GM21786 (cell line): ENCODE measurements at regions not wholly inside any gene's neighbourhood (a gene's known extent, or its start where the extent isn't known, plus 50 kb on each side); places are given as distances from the start of the nearest gene placed in this dataset.
A peak's percentile ranks its signal among the peaks of the same experiment; 100 is the strongest.
"Not testable (repeated sequence)": the region's sequence is repeated elsewhere in the genome, so short reads cannot be mapped to it uniquely, and the experiment has no call there.

ENCODE experiments used
- ATAC-seq: cut with Tn5 transposase; IDR thresholded peaks from one replicate; pipeline ENCODE4 v1.9.1; 2021; ENCODE audit not compliant: unreplicated experiment

DNA sequence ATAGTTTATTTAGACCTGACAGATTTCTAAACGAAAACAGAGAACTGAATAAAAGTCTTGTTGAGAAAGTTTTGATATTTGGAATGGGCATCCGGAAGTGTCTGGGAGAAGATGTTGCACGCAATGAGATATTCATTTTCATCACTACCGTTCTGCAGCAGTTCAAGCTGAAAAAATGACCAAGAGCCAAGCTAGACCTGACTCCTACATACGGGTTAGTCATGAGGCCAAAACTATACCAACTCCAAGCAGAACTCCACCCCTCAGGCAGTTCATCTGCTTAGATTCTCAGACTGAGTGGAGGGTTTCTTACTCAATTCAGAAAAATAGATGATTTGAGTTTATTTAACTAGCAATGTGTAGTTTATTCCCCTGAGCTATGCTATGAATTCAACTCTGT lies 95.4 kb upstream of the ANXA1 start:
- no peak for ATAC-seq

DNA sequence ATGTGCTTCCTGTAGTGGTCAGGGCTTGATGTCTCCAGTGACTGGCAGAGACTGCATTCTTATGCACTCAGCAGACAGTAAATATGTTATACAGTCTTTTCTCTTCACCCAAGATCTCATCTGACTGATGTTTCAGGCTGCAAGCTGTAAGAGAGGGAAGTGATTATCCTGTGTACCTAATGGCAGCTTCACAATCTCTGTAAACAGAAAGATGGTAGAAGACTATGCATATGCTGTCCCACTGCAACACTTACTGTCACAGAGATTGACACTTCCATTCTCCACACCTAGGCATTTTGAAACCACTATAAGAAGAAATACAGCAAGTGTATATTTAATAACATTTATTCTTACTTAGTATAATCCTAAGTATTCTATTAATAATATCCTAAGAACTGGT lies 97.6 kb upstream of the ANXA1 start:
- ATAC-seq, result no peak

DNA sequence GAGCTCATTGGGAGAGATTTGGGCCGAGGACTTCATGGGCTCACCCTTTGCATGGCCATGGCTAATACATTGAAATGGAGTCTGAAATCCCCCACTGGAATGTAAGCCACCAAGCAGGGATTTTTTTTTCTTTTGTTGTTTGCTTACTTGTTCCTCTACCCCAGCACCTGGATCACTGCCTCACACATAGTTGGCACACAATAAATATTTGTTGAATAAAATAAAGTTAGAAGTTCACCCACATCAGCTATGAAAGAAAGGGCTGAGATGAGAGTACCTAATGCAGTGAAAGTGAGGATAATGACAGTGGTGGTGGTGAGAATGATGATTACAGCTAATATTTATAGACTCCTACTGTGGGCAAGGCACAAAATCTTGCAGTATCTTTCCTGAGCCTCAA lies 98.1 kb upstream of the ANXA1 start:
- no peak for ATAC-seq

DNA sequence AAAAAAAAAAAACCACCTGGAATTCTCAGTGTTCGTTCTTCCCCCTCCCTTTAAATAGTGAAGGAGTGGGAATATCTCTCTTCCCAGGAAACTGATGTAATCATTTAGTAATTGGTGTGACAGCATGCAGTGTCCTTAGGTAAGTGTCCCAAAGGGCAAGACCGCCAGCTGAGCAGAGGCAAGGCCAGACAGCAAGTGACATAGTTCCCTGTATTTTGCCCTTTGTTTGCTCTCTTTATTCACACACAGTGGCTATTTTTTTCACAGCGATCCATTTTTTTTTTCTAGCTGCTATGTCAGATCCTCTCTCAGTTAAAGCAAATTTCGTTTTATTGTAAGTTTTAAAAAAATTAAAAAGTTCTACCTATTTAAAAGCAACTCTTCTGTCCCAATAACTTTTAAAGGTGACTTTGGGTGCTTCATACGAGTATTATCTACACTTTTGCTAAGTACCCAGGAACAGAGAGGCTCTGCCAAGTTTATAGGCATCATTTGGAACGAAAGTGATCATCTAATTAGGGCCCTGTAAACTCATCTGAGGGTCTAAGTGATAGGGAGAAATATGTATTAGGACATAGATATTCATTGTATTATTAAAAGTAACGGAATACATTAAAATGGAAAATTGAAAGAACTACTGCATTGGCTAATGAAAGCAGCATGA lies 98.2 kb upstream of the ALDH1A1 start:
- no peak for ATAC-seq

DNA sequence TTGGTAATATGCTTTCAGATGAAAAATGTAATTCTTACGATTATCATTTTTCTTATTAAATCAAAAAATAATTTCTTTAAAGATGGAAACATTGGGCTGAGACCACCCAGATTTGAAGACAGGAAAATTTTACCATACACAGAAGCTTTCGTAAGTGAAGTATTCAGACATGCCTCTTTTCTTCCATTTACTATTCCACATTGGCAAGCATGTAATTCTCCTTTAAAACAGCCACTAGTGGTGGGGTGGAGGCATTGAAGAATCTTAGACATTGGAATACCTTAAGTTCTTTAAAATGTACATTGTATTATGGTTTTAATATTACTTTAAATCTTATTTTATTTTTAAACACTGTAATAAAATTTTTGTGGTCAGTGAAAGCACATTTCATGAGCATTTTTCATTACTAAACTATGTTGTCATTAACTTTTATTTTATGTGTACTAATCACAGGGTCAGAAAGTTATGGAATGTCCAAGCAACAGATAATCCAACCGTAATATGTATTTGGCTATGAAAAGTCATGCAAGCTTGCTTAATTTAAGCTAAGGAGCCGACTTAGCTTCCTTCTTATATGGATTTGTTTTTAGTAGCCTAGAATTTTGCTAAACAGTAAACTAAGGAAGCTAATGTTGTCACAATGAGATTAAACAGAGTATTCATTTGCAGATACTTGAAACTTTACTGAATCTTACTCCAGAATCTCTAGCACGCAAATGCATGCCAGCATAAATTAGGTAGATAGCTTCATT lies 97.4 kb upstream of the ALDH1A1 start:
- ATAC-seq, result no peak

DNA sequence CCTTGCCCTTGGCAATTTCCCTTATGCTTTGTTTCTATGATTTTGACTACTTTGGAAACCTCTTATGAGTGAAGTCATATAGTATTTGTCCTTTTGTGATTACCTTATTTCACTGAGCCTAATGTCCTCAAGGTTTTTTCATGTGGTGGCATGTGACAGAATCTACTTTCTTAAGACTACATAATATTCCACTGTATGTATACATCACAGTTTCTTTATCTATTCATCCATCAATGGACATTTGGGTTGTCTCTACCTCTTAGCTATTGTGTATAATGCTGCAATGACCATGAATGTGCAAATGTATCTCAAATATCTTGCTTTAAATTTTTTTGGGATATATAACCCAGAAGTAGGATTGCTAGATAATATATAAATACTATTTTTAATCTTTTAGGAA lies 96.4 kb upstream of the ALDH1A1 start:
- ATAC-seq, result no peak

DNA sequence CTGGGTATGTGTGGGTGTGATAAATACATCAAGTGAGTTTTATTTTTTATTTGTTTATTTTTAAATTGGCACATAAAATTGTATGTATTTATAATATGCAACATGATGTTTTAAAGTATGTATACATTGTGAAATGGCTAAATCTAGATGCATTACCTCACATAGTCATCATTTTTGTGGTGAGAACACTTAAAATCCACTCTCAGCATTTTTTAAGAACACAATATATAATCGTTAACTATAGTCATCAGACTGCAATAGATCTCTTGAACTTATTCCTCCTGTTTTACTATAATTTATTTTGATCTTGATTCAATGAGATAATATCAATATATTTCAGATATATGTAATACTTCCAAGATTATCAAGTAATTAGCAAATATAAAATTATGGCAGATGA lies 93.9 kb upstream of the ALDH1A1 start:
- no peak for ATAC-seq

DNA sequence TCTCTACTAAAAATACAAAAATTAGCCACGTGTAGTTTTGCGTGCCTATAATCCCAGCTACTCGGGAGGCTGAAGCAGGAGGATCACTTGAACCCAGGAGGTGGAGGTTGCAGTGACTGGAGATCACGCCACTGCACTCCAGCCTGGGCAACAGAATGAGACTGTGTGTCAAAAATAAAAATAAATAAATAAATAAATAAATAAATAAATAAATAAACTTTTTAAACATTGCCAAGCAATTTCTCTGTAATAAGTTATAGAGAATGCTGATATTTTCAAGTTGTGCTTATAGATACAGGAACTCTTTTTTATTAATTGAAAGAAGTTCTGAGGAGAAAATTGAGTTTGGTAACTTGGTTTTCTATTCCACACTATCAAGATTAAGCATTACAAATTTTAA lies 91.9 kb upstream of the ALDH1A1 start:
- not testable (repeated sequence) for ATAC-seq

DNA sequence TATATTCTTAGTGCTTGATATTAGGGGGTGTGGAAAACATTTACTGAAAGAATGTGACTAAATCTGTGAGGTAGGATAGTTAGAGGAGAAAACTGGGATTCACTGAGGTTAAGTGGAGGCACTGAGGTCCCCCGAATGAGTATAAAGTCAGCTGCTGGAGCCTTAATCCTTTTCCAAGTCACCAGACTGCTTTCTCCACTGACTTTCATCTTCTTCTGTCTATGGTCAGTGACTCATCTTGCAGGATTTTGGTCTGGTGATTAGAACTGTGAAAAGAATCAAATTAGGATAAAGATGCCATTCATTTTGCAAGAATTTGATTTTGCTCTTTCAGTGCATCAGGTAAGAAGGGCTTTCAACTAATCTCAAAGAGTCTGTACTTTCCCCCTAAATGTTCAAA lies 89.3 kb upstream of the ALDH1A1 start:
- no peak for ATAC-seq

DNA sequence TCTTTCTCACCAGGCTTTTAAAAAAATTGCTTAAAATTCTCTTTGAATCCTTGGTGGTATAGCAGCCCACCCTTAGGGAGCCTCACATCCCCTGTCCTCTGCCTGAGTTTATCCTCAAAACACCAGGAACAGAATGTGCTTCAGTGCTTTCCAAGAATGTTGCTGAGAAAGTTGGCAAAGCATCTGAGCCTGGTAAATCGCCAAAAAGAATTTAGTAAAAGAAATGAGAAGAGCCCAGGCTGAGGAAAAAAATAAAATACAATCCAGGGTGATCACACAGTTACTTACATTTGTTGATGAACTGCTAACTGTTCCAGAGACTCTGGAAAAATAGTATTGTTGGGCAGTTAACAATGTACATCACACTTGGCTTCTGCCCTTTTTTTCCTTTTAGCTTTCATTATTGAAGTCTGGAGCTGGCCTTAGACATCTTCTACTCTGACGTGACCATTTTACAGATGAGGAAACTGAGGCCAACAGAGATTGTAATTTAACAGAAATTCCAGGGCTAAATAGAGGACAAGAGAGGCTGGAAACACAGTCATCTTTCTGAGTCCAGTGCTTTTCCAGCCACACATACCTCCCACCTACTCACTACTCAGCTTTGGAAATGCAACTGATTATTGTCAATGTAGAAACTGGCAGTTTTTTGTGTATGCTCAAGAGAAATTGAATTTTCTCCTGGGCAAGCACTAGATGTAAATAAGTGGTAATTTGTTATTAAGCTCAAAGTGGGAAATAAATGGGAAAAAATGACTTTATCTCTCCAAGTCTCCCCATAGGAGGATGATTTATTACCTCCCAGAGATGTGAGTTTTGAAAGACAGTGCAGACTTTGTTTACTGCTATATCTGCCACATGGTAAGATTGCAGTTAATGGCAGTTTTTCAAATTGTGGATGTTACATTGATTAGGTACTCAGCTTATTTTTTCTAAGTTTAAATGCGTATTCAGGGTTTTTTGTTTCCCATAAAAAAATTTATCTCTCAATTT lies 86.7 kb upstream of the ALDH1A1 start:
- no peak for ATAC-seq

DNA sequence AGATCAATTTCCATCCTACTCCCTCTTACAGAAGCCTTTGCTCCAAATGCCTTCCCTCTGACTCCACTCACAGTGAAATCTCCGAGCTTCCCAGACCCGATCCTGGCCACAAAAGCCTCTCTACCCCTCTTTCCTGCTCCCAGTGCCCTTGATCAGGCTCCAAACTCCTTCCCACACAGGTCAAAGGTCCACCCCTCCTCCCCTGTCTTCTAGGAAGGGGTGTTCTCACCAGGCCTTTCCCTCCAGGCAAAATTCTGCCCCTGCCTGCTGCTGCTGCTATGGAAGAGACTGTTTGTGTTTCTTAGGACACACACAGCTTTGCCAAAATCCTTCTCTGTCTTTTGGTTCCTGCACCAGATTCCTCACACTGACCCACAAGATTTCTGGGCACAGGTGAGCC lies 85.8 kb upstream of the ALDH1A1 start:
- ATAC-seq, result no peak

DNA sequence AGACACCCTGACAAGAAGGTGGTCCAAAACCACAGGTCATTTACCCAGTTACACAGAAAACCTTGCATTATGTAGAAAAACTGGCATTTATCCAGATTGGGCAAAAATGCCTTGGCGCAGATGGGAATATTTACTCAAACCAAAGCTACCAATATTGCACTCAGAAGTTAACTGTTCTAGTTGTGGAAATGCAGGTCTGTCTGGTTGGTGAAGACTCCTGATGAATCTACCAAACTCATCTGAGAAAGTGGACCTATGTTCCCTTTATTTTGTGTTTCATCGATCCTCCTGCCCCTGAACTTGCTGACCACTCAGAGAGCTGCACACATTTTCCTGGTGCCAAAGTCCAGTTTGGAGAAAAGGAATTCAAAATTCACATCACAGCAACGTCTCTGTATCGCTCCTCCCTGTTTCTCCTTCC lies 85.2 kb upstream of the ALDH1A1 start:
- no peak for ATAC-seq

DNA sequence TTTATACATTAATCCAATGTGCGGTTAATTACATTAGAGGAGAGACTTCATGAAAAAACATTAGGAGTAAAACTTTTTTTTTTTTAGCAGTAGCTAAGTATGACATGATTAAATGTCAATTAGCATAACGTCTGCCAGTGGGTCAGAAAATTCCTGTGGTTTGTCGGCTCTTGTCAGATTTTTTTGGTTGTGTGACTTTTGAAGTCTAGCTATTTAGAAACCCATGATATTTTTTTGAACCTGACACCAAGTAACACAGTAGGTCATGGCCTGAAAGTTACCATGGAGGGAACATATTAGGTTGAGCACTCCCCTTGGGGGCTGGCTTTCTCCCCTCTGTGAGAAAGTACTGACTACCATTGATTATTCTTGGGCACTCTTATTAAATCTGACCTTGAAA lies 84.8 kb upstream of the ALDH1A1 start:
- no peak for ATAC-seq

DNA sequence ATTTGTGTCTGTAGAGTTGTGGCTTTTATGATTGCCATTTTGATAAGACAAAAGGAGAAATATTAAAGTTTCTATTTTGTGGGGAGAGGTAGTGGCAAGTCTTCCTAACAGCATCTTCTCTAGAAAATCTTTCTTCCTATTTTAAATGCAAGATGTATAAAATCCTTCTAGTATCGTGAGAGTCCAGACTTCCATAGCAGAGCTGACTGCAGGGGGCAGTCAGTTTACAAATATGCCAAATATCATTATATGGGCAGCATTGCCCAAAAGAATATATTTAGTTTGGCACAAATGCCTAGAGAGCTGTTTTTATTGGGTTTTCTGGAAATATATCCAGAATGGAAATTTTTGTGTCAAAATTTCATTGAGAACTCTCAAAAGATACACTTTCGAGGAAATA lies 82.1 kb upstream of the ALDH1A1 start:
- ATAC-seq, result no peak

DNA sequence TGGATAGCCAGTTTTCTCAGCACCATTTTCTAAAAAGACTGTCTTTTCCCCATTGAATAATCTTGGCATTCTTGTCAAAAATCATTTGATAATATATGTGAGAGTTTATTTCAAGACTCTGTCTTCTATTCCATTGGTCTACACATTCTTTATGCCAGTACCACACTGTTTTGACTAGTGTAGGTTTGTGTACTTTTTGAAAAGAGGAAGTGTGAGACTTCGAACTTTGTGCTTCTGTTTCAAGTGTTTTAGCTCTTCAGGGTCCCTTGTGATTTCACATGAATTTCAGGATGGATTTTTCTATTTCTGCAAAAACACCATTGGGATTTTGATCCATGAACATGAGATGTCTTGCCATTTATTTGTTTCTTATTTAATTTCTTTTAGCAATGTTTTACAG lies 78.5 kb upstream of the ALDH1A1 start:
- no peak for ATAC-seq

DNA sequence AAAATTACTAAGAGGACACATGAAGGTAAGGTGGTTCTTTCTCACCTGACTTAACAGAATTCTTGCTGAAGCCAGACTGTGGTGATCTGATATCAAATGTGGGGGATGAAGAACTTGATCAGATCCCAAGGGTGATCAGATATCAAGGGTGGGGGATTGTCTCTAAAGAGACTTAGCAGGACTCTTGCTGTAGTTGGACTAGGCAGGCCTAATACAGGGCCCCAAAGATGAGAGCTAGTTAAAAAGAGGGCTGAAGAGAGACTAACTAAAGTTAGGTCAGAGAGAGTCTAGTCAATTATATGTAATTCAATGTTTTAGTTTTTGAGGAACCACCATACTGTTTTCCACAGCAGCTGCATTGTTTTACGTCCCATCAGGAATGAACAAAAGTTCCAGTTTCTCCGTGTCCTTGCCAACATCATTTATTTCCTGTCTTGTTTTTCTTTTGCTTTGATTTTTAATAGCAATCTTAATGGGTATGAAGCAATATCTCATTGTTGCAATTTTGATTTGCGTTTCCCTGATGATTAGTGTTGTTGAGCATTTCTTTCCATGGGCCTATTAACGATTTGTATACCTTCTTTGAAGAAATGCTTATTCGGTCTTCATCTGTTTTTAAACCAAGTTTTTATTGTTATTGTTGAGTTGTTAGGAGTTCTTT lies 77.6 kb upstream of the ALDH1A1 start:
- no peak for ATAC-seq

DNA sequence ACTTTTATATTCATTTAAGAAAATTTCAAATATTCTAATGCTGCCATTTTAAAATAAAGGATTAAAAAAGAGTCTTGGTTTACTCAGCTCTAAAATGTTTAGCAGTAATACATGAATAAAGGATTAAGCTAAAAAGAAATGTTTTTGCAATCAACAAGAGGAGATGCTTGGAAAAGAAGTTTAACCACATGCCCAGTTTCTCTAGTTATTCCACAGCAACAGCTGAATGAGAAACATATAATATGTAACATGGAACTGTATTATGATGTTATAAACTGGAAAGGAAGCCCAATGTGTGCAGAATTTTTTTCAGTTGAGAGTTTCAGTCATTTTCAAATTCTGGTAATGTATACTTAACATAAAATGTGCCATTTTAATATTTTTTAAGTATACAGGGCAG lies 76.5 kb upstream of the ALDH1A1 start:
- no peak for ATAC-seq

DNA sequence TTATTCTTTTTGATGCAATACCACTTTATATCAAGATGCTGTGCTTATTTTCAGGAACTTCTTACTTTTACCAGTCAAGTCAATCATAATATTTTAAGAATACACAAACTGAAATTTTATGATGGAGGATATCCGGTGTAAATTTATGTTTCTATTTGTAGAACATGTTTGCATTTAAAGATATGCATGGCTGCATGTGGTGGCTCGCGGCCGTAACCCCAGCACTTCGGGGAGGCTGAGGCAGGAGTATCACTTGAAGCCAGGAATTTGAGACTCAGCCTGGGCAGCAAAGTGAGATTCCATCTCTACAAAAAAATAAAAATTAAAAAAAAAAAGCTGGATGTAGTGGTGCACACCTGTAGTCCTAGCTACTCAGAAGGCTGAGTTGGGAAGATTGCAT lies 73.5 kb upstream of the ALDH1A1 start:
- no peak for ATAC-seq

DNA sequence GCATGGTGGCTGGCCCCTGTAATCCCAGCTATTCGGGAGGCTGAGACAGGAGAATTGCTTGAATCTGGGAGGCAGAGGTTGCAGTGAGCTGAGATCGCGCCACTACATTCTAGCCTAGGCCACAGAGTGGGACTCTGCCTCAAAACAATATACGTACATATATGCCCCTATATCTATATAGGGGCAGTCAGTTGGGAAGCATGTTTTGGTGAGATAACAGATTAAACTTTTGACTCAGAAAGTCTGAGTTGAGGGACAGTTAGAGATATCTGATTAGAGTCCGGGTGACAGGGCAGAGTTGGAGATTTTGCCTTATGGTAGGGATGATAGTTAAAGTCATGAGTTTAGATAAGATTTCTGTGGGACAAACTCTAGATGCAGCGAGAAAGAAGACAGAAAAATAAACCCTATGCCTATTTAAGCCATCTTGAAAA lies 71.8 kb upstream of the ALDH1A1 start:
- ATAC-seq, result no peak

DNA sequence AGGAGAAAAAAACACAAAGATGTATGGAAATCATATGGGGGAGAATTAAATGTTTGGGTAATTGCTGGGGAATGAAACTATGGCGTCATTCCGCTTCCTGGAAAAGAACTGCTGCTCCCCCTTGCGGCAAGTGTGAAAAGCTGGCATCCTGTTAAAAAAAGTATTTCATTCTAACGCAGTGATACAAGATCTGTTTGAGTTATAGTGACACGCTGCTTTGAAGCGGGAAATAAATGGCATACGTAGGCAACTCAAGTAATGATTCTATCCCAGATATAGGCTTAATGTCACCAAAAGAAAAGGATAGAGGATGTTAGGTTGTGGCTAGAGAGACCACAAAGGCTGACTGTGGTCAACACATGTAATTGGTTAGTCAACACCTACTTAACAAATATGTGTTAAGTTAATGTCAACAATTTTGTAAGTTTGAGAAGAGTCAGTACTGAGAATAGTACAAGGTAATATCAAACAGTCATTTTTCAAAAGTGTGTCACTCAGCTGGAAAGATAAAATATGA lies 70.2 kb upstream of the ALDH1A1 start:
- peak; percentile 58 for ATAC-seq

DNA sequence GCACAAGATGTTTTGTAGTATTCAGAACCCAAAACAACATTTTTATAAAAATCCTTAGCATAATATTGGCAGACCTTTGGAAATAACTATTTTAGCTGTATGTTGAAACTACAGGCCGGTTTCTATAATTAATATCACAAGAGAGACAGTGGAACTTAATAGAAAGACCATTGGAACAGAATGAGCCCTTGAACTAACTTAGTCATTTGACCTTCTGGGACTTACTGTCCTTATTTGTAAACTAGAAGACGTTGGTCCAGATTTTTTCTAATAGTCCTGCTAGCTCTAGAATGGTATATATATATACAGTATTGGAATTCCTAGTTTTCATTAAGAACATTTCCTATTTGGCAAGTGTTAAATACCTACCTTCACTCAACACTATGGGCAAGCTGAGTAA lies 69.5 kb upstream of the ALDH1A1 start:
- ATAC-seq, result no peak
